Keratinocyte (primary cell): ENCODE measurements at regions not wholly inside any gene's neighbourhood (a gene's known extent, or its start where the extent isn't known, plus 50 kb on each side); places are given as distances from the start of the nearest gene placed in this dataset.

Experiments
- DNase-seq: peaks from one replicate; pipeline ENCODE4 v3.0.0-alpha.2; 2011; ENCODE audit warnings: low read depth, missing footprints, low spot score
- FAIRE-seq: peaks from 2 replicates; lab custom pipeline; 2011; peaks lifted over from hg19 to GRCh38; lab: Jason Lieb, UNC
- H2AFZ ChIP-seq: 2 replicates; pipeline ENCODE4 v1.6.0; 2012; ENCODE audit warnings: low read length, control low read depth, inconsistent platforms; ENCODE audit not compliant: control insufficient read depth
- H3K27ac ChIP-seq: 2 replicates; pipeline ENCODE4 v1.5.1; 2011; ENCODE audit warnings: low read length; ENCODE audit not compliant: control insufficient read depth, insufficient read depth
- H3K27me3 ChIP-seq: 3 replicates; pipeline ENCODE4 v1.6.0; 2011; ENCODE audit warnings: low read length; ENCODE audit not compliant: control insufficient read depth, insufficient read depth; ENCODE audit errors: extremely low read depth
- H3K36me3 ChIP-seq, 2 experiments: 2 replicates in 1 of 2; 3 replicates in 1 of 2; pipeline ENCODE4 v1.5.1; 2011; ENCODE audit warnings: low read length in 2 of 2, mild to moderate bottlenecking in 1 of 2; ENCODE audit not compliant: control insufficient read depth in 2 of 2, insufficient read depth in 2 of 2; ENCODE audit errors: extremely low read depth in 1 of 2
- H3K4me1 ChIP-seq: 3 replicates; pipeline ENCODE4 v1.5.1; 2011; ENCODE audit warnings: low read length; ENCODE audit not compliant: control insufficient read depth, insufficient read depth; ENCODE audit errors: extremely low read depth
- H3K4me2 ChIP-seq: 3 replicates; pipeline ENCODE4 v1.6.0; 2011; ENCODE audit warnings: low read depth, low read length; ENCODE audit not compliant: control insufficient read depth, insufficient read depth; ENCODE audit errors: extremely low read depth
- H3K4me3 ChIP-seq, 3 experiments: fragments of 200-600 bp in 1 of 3; sonication (generic) in 1 of 3; 2 replicates in 2 of 3; 3 replicates in 1 of 3; pipeline ENCODE4 v1.5.1; 2011 to 2016; ENCODE audit warnings: low read length in 3 of 3, mild to moderate bottlenecking in 3 of 3, control low read depth in 2 of 3, inconsistent platforms in 1 of 3, low read depth in 1 of 3, mixed read lengths in 1 of 3, mixed run types in 1 of 3, moderate library complexity in 1 of 3; ENCODE audit not compliant: control insufficient read depth in 2 of 3, insufficient read depth in 2 of 3; ENCODE audit errors: extremely low read depth in 1 of 3
- H3K79me2 ChIP-seq: 2 replicates; pipeline ENCODE4 v1.6.0; 2012; ENCODE audit warnings: low read length; ENCODE audit not compliant: control insufficient read depth, insufficient read depth
- H3K9ac ChIP-seq: 3 replicates; pipeline ENCODE4 v1.6.0; 2011; ENCODE audit warnings: low read length; ENCODE audit not compliant: control insufficient read depth, insufficient read depth; ENCODE audit errors: extremely low read depth
- H3K9me1 ChIP-seq: 3 replicates; pipeline ENCODE4 v1.6.0; 2011; ENCODE audit warnings: low read length; ENCODE audit not compliant: control insufficient read depth, insufficient read depth; ENCODE audit errors: extremely low read depth
- H3K9me3 ChIP-seq: 2 replicates; pipeline ENCODE4 v1.5.1; 2012; ENCODE audit warnings: low read depth, low read length; ENCODE audit not compliant: control insufficient read depth
- H4K20me1 ChIP-seq: 3 replicates; pipeline ENCODE4 v1.6.0; 2011; ENCODE audit warnings: low read length; ENCODE audit not compliant: control insufficient read depth, insufficient read depth; ENCODE audit errors: extremely low read depth
- EZH2 ChIP-seq: IDR thresholded peaks from one replicate; pipeline ENCODE4 v1.6.1; 2012; ENCODE audit warnings: inconsistent platforms, mild to moderate bottlenecking, low read length, moderate library complexity
- dilution Hi-C: fragments of 300-500 bp; cut with MboI; formaldehyde crosslinking; loops from one replicate; pipeline ENCODE4 v1.7.0; 2020; ENCODE audit warnings: low sequenced_read_pairs; ENCODE audit not compliant: extremely low pct_ligation_motif_present
- TF ChIP-seq, protein P1 (sequence below), 3 experiments: IDR thresholded peaks in 1 of 3; conservative IDR thresholded peaks in 1 of 3; optimal IDR thresholded peaks in 1 of 3; 2 replicates in 2 of 3; 3 replicates in 1 of 3; pipeline versions ENCODE3 to v1.5.1; 2011; ENCODE audit warnings: low read length in 3 of 3, mild to moderate bottlenecking in 3 of 3, moderate library complexity in 2 of 3, control low read depth in 1 of 3, inconsistent platforms in 1 of 3; ENCODE audit not compliant: insufficient read depth in 2 of 3; ENCODE audit errors: extremely low read depth in 1 of 3

GRCh38 chr2:16018277-16019059 is 78.1 kb downstream of the MYCN start:
- H3K4me1 ChIP-seq: no peaks in the 10 kb centered on the region
- dilution Hi-C loops: no loop called here
- no peak overlapping the region for H3K9ac ChIP-seq
- DNase-seq: no peak
- H2AFZ ChIP-seq: no peak overlapping the region
- no peaks in the 10 kb centered on the region for H3K79me2 ChIP-seq
- TF ChIP-seq, protein P1, sequence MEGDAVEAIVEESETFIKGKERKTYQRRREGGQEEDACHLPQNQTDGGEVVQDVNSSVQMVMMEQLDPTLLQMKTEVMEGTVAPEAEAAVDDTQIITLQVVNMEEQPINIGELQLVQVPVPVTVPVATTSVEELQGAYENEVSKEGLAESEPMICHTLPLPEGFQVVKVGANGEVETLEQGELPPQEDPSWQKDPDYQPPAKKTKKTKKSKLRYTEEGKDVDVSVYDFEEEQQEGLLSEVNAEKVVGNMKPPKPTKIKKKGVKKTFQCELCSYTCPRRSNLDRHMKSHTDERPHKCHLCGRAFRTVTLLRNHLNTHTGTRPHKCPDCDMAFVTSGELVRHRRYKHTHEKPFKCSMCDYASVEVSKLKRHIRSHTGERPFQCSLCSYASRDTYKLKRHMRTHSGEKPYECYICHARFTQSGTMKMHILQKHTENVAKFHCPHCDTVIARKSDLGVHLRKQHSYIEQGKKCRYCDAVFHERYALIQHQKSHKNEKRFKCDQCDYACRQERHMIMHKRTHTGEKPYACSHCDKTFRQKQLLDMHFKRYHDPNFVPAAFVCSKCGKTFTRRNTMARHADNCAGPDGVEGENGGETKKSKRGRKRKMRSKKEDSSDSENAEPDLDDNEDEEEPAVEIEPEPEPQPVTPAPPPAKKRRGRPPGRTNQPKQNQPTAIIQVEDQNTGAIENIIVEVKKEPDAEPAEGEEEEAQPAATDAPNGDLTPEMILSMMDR (optimal IDR thresholded peaks at IDR 0.05 in 1 of 3, IDR thresholded peaks at IDR 0.05 in 1 of 3, conservative IDR thresholded peaks at IDR 0.05 in 1 of 3; ENCODE audit: extremely low read depth in 1 of 3, insufficient read depth in 2 of 3, low read length in 3 of 3): no peak
- no peak for TF ChIP-seq EZH2
- H3K4me3 ChIP-seq: no peak overlapping the region
- no peak overlapping the region for H3K4me2 ChIP-seq
- no peaks in the 10 kb centered on the region for H3K9me1 ChIP-seq
- H3K36me3 ChIP-seq: no peaks in the 10 kb centered on the region
- no peak overlapping the region for H3K27ac ChIP-seq
- no peaks in the 10 kb centered on the region for H3K27me3 ChIP-seq
- no peak for FAIRE-seq
- no peaks in the 10 kb centered on the region for H4K20me1 ChIP-seq
- no peaks in the 10 kb centered on the region for H3K9me3 ChIP-seq

DNA sequence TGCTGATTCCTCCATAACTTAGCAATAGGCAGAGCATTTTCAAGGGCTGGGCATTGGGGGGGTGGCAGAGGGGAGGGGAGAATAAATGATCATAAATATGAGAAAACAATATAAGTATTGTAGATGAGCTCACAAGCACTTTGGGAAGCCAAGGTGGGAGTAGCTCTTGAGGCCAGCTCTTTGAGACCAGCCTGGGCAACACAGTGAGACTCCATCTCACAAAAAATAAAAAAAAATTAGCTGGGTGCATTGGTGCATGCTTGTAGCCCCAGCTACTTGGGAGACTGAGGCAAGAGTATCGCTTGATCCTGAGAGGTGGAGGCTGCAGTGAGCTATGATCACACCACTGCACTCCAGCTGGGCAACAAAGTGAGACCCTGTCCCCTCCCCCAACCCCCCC is 75.9 kb downstream of the MYCN start:
- Histone ChIP-seq H3K27ac (no peak overlapping the region), H4K20me1 (no peaks in the 10 kb centered on the region), H3K36me3 (no peaks in the 10 kb centered on the region), H3K9me1 (no peaks in the 10 kb centered on the region), H3K79me2 (no peaks in the 10 kb centered on the region), H3K4me2 (no peak overlapping the region), H3K9me3 (no peaks in the 10 kb centered on the region), H3K27me3 (no peaks in the 10 kb centered on the region), H3K4me3 (no peak overlapping the region), H3K9ac (no peak overlapping the region), H2AFZ (no peak overlapping the region), H3K4me1 (no peaks in the 10 kb centered on the region)
- TF ChIP-seq, protein P1 (optimal IDR thresholded peaks at IDR 0.05 in 1 of 3, IDR thresholded peaks at IDR 0.05 in 1 of 3, conservative IDR thresholded peaks at IDR 0.05 in 1 of 3; ENCODE audit: extremely low read depth in 1 of 3, insufficient read depth in 2 of 3, low read length in 3 of 3): no peak
- no peak for TF ChIP-seq EZH2
- DNase-seq (no peak), FAIRE-seq (no peak)
- dilution Hi-C loops: no loop called here
